ENCODE measurements at regions not wholly inside any gene's neighbourhood (a gene's known extent, or its start where the extent isn't known, plus 50 kb on each side); places are given as distances from the start of the nearest gene placed in this dataset.

DNA sequence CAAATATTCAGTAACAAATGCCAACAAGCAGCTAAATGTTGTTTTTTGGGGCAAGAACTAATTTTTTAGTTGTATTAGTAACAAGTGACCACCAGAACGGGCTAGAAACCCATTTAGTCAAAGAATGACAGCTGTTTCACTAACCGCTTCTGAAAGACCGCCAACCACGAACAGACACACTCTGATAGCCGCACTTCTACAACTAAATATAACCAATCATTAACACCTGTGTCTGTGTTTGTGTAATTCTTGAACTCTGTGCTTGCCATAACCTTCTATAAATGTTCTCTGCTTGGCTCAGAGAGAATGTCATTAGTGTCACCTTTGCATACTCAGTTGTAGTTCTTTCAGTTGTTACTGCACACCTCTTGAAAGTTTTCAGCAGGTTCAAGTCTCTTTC, 526.3 kb upstream of the LRRTM1 start:
- in situ Hi-C loops (cut with HindIII; ENCODE audit: low sequenced_read_pairs): no loop called here
- TF ChIP-seq, protein P1, sequence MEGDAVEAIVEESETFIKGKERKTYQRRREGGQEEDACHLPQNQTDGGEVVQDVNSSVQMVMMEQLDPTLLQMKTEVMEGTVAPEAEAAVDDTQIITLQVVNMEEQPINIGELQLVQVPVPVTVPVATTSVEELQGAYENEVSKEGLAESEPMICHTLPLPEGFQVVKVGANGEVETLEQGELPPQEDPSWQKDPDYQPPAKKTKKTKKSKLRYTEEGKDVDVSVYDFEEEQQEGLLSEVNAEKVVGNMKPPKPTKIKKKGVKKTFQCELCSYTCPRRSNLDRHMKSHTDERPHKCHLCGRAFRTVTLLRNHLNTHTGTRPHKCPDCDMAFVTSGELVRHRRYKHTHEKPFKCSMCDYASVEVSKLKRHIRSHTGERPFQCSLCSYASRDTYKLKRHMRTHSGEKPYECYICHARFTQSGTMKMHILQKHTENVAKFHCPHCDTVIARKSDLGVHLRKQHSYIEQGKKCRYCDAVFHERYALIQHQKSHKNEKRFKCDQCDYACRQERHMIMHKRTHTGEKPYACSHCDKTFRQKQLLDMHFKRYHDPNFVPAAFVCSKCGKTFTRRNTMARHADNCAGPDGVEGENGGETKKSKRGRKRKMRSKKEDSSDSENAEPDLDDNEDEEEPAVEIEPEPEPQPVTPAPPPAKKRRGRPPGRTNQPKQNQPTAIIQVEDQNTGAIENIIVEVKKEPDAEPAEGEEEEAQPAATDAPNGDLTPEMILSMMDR (IDR thresholded peaks at IDR 0.05; ENCODE audit: low read depth, low read length): no peak
- no peak for DNase-seq (ENCODE audit: low read depth, low spot score)
- no peak overlapping the region for H3K4me3 ChIP-seq (ENCODE audit: low read depth, low read length)

GRCh38 chr2:80822999-80823398, 518.4 kb upstream of the LRRTM1 start:
- in situ Hi-C loops (cut with HindIII; ENCODE audit: low sequenced_read_pairs): no loop called here
- H3K4me3 ChIP-seq (ENCODE audit: low read depth, low read length): no peak overlapping the region
- no peak for DNase-seq (ENCODE audit: low read depth, low spot score)
- TF ChIP-seq, protein P1 (IDR thresholded peaks at IDR 0.05; ENCODE audit: low read depth, low read length): no peak

DNA sequence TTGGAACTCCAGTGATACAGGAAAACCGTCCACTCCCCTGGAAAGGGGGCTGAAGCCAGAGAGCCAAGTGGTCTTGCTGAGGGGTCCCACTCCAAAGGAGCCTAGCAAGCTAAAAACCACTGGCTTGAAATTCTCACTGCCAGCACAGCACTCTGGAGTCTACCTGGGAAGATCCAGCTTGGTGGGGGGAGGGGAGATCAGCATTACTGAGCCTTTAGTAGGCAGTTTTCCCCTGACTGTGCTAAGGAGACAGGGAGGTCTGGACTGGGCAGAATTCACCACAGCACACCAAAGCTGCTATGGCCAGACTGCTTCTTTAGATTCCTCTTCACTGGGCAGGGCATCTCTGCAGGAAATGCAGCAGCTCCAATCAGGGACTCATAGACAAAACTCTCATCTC, 510.7 kb upstream of the LRRTM1 start:
- DNase-seq (ENCODE audit: low read depth, low spot score): no peak
- TF ChIP-seq, protein P1 (IDR thresholded peaks at IDR 0.05; ENCODE audit: low read depth, low read length): no peak
- in situ Hi-C loops (cut with HindIII; ENCODE audit: low sequenced_read_pairs): no loop called here
- H3K4me3 ChIP-seq (ENCODE audit: low read depth, low read length): no peak overlapping the region

DNA sequence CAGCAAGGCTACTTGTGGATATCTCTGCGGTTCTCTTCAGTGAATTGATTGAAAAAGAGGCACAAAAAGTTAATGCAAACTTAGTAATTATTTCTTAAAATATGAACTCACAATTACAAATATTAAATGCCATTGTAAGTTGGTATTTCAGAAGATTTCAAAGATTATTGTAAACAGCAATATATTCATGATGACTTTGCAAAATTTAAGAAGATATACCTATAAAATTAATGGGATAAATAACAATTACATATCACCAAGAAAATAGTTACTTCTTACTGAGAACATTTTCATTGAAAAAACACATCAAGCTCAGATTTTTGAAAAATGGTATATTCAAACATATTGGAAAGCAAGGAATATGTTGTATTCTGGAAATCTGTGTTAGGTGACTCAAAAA, 482.0 kb upstream of the LRRTM1 start:
- in situ Hi-C loops (cut with HindIII; ENCODE audit: low sequenced_read_pairs): no loop called here
- no peak overlapping the region for H3K4me3 ChIP-seq (ENCODE audit: low read depth, low read length)
- DNase-seq (ENCODE audit: low read depth, low spot score): no peak
- TF ChIP-seq, protein P1 (IDR thresholded peaks at IDR 0.05; ENCODE audit: low read depth, low read length): no peak

DNA sequence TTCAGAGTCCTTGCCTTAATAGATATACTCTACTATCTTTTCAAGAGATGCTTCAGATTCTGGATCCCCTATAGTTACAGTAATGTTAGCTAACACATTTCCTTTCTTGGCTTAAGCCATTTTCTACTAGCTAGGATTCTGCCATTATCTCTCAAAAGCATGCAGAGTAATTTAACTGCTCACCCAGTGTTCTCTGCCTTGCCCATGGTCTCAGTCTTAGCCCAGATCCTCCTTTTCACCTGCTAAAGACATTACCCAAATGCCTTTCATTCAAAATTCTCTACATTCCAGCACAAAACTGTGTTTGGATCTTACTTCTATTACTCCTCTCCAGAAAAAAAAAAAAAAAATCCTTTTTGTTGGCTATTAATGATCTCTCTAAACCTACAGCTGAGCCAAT, 474.2 kb upstream of the LRRTM1 start:
- DNase-seq (ENCODE audit: low read depth, low spot score): no peak
- no peak overlapping the region for H3K4me3 ChIP-seq (ENCODE audit: low read depth, low read length)
- TF ChIP-seq, protein P1 (IDR thresholded peaks at IDR 0.05; ENCODE audit: low read depth, low read length): no peak
- in situ Hi-C loops (cut with HindIII; ENCODE audit: low sequenced_read_pairs): no loop called here

DNA sequence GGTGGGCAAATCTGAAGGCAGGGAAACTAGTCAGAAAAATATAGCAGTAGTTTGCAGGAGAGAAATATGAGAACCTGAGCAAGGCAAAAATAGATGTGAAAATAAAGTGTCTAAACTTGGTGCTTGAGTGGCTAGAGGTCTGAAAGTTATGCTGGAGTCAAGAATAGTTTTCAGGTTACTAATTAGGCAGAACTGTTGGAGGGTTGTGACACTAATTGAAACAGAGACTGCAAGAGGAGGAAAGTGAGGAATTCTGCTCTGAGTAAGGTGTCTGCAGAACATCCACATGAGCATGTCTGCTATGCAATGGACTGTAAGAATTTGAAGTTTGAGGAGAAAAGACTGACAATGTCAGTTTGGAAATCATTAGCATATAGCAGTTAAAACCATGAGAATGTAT, 444.0 kb upstream of the LRRTM1 start:
- H3K4me3 ChIP-seq (ENCODE audit: low read depth, low read length): no peak overlapping the region
- in situ Hi-C loops (cut with HindIII; ENCODE audit: low sequenced_read_pairs): no loop called here
- TF ChIP-seq, protein P1 (IDR thresholded peaks at IDR 0.05; ENCODE audit: low read depth, low read length): no peak
- DNase-seq (ENCODE audit: low read depth, low spot score): no peak

DNA sequence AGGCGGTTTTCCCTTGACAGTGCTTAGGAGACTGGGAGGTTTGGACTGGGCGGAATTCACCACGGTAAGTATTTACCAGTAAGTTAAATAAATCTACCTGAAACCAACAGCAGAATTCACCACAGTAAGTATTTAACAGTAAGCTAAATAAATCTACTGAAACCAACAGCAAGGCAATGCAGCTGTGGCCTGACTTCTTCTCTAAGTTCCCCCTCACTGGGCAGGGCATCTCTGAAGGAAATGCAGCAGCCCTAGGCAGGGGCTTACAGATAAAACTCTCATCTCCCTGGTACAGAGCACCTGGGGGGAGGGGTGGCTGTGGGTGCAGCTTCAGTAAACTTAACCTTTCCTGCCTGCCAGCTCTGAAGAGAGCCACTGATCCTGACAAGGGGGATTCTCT, 432.5 kb upstream of the LRRTM1 start:
- no peak for DNase-seq (ENCODE audit: low read depth, low spot score)
- in situ Hi-C loops (cut with HindIII; ENCODE audit: low sequenced_read_pairs): no loop called here

More for the DNA sequence above, 432.5 kb upstream of the LRRTM1 start:
- no peak overlapping the region for H3K4me3 ChIP-seq (ENCODE audit: low read depth, low read length)
- TF ChIP-seq, protein P1 (IDR thresholded peaks at IDR 0.05; ENCODE audit: low read depth, low read length): no peak

All from astrocyte of the spinal cord (primary cell).